Stimulated activated CD4-positive, alpha-beta T cell treated with anti-CD3 and anti-CD28 coated beads, Interleukin-1b, Interleukin-23, amount 100 ng/mL, for 4 hours (primary cell): ENCODE measurements at regions not wholly inside any gene's neighbourhood (a gene's known extent, or its start where the extent isn't known, plus 50 kb on each side); places are given as distances from the start of the nearest gene placed in this dataset.

Experiments used
- DNase-seq, 2 donors: peaks; one replicate each; pipeline ENCODE4 v3.0.0-alpha.2; 2020; ENCODE audit warnings: low read depth in 2 of 2

GRCh38 chr11:29782447-29782846 lies 234.4 kb downstream of the KCNA4 start:
- DNase-seq: no peak

GRCh38 chr11:29781268-29781667 lies 235.6 kb downstream of the KCNA4 start:
- DNase-seq: no peak

GRCh38 chr11:29780756-29781155 lies 236.1 kb downstream of the KCNA4 start:
- DNase-seq: no peak

DNA sequence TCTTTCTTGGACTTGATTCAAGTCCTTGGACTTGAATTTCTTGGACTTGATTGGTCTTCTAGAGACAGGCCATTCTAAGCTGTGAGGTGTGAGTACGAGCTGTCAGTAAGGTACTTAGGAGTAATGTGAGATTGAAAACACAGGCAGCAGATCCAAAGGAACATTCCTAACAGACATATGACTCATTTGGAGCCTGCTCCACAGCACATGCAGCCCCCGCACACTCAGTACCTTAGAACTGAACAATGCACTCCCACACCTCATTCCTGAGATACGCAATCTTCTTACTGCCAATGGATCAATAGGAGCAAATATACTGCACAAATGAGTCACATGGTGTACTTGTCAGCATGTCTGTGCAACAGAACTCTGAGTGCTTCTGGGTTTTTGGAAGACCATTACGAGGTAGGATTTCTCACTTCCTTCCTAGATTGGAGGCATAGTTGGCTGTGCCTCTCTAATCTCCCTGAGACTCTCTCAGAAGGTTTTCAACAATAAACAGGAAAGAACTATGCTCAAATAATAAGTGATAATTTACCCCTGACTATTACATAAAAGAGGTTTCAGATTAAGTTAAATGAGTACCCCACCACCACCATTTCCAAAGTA lies 243.1 kb downstream of the KCNA4 start:
- DNase-seq: no peak

GRCh38 chr11:29756871-29757270 lies 260.0 kb downstream of the KCNA4 start:
- no peak for DNase-seq

DNA sequence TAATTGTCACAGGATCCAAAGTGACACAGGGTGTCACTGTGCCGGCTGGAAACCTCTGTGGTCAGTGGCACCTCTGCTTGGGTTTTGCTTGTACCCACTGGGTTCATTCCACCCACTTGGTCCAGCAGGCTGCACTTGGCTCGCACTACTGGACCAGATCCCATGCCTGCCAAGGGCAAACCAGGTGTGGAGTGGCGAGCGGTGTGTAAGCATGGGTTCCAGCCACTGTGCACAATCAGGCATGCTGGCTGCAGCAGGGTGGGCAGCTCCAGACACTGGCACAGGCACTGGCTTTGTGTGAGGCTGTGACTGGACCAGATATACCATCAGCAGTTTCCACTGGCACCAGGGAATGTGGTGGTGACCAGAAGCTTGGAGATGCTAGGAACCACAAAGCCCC lies 261.4 kb downstream of the KCNA4 start:
- no peak for DNase-seq

DNA sequence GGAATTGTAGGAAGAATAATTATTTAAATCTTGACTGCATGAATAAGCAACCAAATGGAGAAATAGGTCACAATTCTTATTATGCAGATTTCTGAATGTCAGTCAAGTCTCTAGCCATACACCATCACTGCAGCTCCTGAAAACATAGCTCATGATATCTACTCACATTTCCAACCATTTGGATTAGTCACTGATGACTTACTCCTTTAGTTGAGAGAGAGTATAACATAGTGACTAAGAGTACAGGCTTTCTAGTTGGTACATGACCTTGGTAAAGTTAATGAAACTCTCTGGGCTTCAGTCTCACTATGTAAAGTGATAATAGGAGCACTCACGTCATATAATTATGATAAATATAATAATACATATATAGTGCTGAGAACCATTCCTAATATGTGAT lies 265.2 kb downstream of the KCNA4 start:
- DNase-seq: no peak

- no peak for DNase-seq
These were observed 266.4 kb downstream of the KCNA4 start for GRCh38 chr11:29750392-29750791.

DNA sequence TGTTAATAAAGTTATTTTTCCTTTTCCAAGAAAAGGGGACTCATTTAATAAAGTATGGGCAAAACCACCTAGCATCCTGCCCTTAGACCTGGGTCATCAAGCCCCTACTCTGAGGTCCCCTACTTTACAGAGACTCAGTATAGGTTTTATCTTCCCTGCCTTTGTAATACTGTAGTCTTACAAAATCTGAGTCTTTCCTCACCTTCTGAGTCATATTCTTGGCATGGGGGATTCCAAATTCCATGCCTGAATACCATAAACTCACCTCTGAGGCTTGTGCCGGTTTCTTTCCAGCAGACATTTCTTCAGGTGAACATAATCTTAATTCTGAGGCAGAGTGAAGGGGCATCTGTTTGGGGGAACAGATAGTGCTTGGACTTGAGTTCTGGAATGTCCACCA lies 282.5 kb downstream of the KCNA4 start:
- DNase-seq: no peak

DNA sequence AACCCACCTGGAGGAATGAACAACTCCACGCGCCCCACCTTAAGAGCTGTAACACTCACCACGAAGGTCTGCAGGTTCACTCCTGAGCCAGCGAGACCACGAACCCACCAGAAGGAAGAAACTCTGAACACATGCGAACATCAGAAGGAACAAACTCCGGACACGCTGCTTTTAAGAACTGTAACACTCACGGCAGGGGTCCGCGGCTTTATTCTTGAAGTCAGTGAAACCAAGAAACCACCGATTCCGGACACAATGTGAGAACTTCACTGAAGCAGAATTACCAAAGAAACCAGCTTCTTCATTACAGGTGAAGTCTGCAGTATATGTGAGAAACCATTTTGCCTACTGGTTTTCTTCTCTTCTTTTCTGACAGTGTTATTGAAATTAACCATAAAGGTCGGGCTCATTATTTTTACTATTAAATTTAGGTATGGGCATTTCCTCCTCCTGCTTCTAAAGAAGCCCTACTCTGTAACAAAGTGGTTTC lies 303.0 kb downstream of the KCNA4 start:
- no peak for DNase-seq

- DNase-seq: no peak
These were observed 304.2 kb downstream of the KCNA4 start for GRCh38 chr11:29712616-29713015.

DNA sequence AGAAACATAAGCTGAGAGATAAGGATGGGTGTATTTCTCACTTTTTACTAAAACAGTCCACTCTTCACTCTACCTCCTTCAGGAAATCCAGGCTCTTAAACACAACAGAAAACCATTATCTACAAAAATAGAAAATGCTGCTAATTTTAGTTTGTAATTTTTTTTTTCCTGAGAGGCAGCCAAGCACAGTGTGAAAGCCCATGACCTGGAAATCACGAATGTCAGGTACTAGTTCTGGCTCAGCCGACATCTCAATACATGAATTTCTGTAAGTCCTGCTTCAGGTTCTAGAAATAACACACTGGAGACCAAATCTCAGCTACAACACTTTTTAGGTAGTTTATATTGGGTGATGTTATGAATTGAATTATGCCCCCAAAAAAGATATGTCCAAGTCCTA lies 308.9 kb downstream of the KCNA4 start:
- no peak for DNase-seq

GRCh38 chr11:29685361-29685760 lies 331.5 kb downstream of the KCNA4 start:
- DNase-seq: no peak

DNA sequence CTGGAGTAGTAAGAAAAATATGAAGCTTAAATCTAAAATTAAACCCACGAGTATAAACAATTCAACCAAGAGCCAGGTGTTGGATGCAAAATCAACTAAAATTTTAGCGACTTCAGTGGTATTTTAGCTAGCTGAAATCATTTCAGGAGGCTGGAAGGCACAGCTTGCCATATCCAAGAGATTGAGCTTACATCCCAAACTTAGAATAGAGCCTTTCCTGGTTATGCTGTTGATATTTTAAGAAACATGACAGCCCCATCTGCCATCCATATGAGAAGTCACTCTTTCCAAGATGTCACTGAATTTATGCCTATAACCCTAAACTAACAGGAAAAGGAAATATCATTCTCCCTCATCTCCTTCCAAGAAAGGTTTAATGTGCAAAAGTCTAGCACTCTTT lies 334.0 kb downstream of the KCNA4 start:
- no peak for DNase-seq

DNA sequence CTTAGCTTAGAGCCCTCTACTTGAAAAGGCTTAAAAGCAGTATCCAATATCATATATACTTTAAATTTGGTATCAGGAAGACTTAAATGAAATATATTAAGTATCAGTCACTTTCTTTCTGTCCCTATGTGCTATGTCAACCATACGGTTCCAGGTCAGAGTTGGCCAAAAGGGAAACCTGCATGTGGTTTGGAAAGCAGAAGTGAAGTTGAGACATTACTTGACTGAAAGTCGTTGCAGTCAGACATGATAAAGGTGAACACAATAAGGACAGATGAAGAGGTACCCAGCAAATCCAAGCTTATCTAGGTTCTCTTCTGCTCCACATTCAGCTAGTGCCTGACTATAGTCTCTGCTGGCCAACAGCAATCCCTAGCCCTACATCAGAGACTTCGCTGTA lies 336.8 kb downstream of the KCNA4 start:
- DNase-seq: no peak

DNA sequence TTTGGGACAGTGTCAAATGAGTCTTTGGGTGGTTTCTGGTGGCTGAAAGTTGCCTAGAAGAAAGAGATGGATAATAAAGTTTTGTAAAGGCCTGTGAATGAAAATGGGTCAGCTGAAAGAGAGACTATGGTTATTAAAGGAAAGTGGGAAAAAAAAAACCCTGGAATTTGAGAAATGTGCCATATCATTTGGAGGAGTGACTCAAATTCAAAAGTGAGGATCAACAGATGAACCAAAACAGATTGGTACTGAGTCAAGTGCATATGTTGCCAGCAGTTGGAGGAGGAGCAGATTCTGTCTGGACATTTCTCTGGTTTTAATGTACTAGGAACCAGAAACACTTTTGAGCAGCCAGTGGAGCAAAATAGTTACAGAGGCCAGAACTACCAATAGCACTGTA lies 339.8 kb downstream of the KCNA4 start:
- DNase-seq: no peak

- DNase-seq: no peak
These were observed 347.5 kb downstream of the KCNA4 start for GRCh38 chr11:29669310-29669709.

- no peak for DNase-seq
These were observed 359.1 kb downstream of the KCNA4 start for GRCh38 chr11:29657709-29658108.

DNA sequence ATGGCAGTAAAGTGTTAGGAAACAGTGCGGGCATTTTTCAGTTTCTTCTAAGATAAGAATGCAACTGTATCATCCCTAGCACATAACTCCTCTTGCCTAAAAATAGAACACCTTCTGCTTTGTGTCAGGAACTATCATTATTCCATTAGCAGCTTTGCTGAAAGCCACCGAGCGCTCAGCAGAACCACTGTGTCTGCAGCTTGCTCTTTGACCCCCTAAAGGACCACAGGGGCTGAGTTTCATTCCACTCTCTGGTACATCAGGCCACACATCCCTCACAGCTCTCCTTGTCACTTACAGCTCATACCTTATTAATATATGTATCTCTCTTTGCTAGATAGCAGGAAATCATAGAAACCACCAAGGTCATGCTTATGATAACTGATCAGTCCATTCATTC lies 360.2 kb downstream of the KCNA4 start:
- DNase-seq: no peak

- no peak for DNase-seq
These were observed 371.5 kb downstream of the KCNA4 start for GRCh38 chr11:29645373-29645772.

DNA sequence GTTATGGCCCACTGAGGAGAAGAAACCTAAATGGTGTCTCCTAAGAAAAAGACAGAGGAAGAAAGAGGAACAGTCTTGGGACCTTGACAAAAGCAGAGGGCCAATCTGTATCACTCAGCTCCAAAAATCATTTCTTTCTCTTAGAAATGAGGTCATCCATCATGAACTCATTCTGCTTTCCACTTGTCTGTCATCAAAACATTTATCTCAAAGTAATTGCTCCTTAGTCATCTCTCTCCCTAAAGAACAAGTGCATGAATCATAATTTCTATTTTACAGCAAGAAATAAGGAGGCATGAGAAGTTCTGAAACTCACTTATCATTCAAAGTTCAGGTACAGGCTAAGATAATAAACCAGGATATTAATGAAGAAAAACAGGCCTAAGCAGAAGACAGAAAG lies 375.6 kb downstream of the KCNA4 start:
- no peak for DNase-seq

DNA sequence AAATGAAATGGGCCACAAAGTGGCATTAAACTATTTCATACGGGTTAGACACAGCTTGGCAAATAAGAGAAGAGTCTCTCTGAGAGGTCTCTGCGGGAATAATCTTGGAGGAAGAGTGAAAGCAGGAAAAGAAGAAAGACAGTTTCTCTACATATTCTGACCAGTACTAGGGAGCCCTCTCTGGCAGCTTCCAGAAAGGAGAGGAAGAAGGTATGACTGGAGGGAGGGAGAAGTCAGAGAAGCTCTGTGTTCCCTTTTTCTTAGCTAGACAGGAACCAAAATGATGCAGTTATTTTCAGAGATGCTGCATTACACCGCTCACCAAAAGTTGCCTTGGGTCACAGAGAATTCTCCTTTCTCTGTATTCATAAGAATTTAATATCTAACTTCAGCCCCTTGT lies 382.1 kb downstream of the KCNA4 start:
- no peak for DNase-seq

DNA sequence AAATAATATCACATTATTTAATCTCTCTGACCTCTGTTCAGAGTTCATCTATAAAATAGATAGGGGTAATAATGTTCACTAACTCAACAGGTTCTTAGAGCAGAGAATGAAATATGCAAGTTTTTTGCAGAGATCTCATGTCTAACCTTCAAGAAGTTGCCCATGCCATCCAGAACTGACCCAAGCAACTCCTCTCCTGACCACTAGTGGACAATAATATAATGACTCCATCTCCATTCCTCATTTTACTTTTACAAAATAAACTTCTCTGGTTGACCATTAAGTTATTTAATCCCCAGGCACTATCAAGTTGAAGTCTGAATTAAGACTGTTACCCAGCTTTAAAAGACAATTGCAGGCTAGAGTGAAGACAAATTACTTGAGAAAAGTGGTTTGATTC lies 382.6 kb downstream of the KCNA4 start:
- DNase-seq: no peak

DNA sequence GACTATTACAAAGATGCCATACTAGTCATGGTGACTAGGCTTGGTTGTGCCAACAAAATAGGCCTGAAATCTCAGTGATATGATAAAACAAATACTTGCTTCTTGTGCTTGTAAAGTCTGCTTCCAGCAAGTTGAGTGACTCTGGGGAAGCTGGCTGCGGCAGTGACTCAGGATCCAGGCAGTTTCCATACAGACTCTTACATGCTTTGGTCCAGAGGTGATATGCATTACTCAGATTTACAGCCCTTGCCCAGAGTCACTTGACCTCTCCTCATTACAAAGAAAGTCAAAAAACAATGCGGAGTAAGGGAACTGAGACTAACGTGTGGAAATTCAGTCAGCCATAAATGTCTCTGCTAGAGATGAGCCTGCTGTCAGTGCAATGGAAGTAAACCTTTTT lies 387.5 kb downstream of the KCNA4 start:
- no peak for DNase-seq
